Testis (tissue), 2 donors: ENCODE measurements at regions not wholly inside any gene's neighbourhood (a gene's known extent, or its start where the extent isn't known, plus 50 kb on each side); places are given as distances from the start of the nearest gene placed in this dataset.

ENCODE experiments used
- POLR2A ChIP-seq: fragments of 450-650 bp; IDR thresholded peaks from one replicate; pipeline ENCODE4 v1.6.1; 2017; ENCODE audit warnings: antibody characterized with exemption, mild to moderate bottlenecking, moderate library complexity
- TF ChIP-seq, protein P1 (sequence below), 3 experiments: fragments of 450-650 bp in 2 of 3; fragments of 200-600 bp in 1 of 3; sonication (generic) in 1 of 3; IDR thresholded peaks; one replicate each; pipeline ENCODE4 v1.5.1; 2016 to 2019; ENCODE audit warnings: antibody characterized with exemption in 3 of 3, mild to moderate bottlenecking in 2 of 3, moderate library complexity in 1 of 3

DNA sequence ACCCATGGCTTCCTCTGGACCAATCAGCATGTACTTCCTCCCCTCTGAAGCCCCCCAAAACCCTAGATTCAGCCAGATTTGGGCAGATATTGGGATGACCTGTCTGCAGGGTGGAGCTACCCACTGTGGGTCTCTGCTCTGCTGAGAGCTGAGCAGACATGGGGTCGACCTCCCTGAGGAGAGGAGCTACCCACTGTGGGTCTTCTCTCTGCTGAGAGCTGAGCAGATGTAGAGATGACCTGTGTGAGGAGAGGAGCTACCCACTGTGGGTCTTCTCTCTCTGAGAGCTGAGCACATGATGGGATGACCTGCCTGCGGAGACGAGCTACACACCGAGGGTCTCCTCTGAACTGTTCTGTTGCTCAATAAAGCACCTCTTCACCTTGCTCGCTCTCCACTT lies 89.6 kb downstream of the CAVIN4 start:
- TF ChIP-seq, protein P1, sequence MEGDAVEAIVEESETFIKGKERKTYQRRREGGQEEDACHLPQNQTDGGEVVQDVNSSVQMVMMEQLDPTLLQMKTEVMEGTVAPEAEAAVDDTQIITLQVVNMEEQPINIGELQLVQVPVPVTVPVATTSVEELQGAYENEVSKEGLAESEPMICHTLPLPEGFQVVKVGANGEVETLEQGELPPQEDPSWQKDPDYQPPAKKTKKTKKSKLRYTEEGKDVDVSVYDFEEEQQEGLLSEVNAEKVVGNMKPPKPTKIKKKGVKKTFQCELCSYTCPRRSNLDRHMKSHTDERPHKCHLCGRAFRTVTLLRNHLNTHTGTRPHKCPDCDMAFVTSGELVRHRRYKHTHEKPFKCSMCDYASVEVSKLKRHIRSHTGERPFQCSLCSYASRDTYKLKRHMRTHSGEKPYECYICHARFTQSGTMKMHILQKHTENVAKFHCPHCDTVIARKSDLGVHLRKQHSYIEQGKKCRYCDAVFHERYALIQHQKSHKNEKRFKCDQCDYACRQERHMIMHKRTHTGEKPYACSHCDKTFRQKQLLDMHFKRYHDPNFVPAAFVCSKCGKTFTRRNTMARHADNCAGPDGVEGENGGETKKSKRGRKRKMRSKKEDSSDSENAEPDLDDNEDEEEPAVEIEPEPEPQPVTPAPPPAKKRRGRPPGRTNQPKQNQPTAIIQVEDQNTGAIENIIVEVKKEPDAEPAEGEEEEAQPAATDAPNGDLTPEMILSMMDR (IDR thresholded peaks at IDR 0.05): no peak
- TF ChIP-seq POLR2A: no peak
